GM18519 (cell line): ENCODE measurements at regions not wholly inside any gene's neighbourhood (a gene's known extent, or its start where the extent isn't known, plus 50 kb on each side); places are given as distances from the start of the nearest gene placed in this dataset.

Experiments used
- ATAC-seq: cut with Tn5 transposase; IDR thresholded peaks from one replicate; pipeline ENCODE4 v1.9.1; 2021; ENCODE audit warnings: mild to moderate bottlenecking, moderate library complexity; ENCODE audit not compliant: unreplicated experiment, low FRiP score

GRCh38 chr6:11926594-11927407 lies 85.3 kb upstream of the HIVEP1 start:
- ATAC-seq: no peak

DNA sequence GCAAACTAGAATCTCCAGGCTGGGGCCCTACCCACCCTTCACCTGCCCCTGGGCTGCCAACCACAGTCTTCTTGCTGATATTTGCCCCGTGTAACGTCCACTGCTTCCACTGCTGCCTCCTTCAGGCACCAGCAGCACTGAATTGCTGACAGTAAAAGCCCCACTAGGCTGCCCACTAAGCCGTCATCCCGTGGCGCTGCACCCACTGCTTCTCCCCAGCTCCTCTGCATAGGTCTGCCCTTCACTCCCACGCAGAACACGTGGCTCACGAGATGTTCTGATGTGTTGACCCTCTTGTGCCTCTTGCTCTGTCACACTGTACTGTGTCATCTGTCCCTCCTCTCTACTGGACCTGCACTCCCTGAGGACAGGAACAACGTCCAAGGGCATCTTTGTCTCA lies 86.3 kb upstream of the HIVEP1 start:
- ATAC-seq: no peak

- ATAC-seq: no peak
Observed at GRCh38 chr6:11923621-11924020, 88.5 kb upstream of the HIVEP1 start.

DNA sequence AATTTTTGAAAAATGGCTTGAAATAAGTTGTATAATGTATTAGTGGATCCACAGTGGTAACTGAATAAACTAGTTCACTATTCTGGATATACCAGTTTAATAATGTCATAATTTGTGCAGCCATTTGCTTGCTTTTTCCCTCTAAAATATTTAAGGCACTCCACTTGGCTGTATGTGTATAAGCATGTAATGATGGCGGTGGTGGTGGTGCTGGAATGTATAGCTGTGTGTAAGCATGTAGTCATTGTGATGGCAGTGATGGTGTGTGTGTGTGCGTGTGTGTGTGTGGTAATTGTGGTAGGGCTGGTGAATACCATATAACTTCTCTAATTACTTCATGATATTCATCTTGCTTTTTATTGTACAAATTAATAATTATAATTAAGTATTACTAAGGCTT lies 89.2 kb upstream of the HIVEP1 start:
- ATAC-seq: no peak

DNA sequence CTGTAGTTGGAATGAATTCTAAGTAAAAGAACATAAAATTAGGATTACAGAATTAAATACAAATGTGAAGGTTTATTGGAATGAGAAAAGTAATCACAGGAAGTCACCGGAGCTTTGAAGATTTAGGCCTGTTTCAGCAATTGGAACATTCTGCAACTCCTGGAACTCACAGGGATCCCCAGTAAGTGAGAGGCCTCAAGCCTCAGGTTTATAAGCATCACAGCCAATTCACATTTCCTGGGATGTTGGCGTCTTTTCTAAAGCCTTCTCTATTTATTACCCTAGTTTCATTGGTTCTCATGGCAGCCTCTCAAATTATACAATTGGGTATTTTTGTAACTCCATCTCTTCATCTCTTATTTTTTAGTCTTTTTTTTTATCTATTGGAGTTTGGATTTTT lies 90.4 kb upstream of the HIVEP1 start:
- ATAC-seq: no peak

DNA sequence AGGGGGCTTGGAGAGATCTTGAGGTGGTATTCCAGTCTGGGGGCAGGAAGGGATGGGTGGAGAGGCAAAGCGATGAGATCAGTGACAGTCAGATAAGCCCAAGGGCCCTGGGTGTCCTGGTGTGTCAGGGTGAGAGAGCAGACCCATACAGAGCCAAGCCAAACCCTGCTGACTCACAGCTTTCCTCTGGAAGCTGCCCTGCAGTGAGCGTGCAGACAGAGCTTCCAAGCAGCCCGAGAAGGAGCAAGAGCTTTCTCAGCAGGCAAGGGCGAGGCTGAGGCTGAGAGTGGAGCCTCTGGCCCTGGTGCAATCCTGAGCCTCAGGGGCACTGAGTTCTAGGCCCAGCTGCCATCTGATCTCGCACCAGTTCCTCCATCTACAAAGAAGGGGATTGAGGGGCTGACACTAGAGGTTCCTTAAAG lies 91.1 kb upstream of the HIVEP1 start:
- no peak for ATAC-seq

- no peak for ATAC-seq
Observed at GRCh38 chr6:11920566-11920965, 91.5 kb upstream of the HIVEP1 start.

- no peak for ATAC-seq
Observed at GRCh38 chr6:11919771-11920440, 92.2 kb upstream of the HIVEP1 start.

GRCh38 chr6:11918739-11919605 lies 93.1 kb upstream of the HIVEP1 start:
- ATAC-seq: no peak

DNA sequence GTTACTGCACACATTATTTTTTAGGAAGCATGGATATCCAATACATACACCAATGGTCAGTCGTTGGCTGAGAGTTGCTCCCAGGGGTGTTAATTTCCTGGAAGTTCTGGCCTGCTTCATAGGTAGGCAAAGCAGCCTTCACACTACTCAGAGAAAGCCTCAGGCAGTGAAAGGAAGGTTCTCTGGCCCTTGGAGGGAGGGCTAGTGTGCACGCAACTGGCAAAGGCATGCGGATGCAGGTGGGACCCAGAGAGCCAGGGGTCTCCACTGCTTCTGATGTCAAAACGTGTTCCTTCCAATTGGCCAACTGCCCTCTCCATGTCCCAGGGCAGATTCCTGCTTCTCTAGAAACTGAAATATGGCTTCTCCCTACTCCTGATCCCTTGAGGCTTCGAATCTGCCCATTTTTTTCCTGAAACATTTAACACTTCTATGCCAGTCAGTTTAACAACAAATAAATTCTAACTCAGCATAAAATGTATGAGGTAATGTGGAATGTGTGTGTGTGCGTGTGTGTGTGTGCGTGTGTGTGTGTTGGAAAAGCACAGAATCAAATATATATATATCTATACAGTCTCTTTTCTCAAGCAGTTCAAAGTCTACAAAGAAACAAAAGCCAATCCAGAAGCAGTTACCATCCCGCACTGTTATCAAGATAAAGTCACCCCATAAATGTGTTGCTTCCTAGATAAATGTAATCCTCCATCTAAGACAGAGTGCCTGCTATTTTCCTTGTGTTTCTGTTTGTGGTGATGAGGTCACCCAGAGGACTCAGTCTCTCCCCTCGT lies 94.0 kb upstream of the HIVEP1 start:
- ATAC-seq: no peak

DNA sequence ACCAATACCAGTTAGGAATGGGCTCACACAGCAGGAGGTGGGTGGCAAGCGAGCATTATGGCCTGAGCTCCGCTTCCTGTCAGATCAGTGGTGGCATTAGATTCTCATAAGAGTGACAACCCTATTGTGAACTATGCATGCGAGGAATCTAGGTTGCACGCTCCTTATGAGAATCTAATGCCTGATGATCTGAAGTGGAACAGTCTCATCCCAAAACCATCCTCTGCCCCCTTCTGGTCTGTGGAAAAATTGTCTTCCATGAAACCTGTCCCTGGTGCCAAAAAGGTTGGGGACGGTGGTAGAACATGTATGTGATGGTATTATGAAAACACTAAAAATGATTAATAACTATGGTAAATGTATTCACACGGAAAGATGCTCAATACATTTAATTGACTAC lies 99.7 kb upstream of the HIVEP1 start:
- ATAC-seq: no peak

GRCh38 chr6:11911538-11911937 lies 100.6 kb upstream of the HIVEP1 start:
- no peak for ATAC-seq

- ATAC-seq: no peak
Observed at GRCh38 chr6:11909696-11910132, 102.4 kb upstream of the HIVEP1 start.

DNA sequence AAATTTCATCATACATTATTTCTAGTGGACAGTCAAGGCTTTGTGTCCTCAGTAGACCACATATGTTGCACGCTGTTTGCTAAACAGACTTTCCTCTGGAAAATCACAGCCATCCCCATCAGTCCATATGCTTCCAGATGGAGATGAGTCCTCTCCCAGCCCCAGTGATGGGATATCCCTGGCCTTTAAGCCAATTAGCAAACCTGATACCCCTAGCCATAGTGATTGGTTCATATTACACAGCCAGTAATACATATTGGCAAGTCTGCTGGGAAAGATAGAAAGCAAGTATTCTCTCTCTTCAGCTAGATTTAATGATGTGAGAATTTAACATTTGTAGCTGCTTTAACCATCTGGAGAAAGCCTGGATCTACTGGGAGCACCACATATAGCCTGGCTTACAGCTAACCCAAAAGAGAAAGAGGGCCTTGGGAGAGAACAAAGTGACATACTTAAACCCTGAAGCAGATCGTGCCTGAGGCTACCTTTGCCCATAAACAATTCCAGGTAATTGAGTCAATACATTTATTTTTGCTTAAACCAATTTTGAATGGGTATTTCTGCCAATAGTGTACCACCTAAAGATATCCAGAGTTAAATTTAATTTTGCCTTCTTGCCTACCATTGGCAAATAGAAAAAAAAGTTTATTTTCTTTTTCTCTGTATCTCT lies 103.5 kb upstream of the HIVEP1 start:
- no peak for ATAC-seq

DNA sequence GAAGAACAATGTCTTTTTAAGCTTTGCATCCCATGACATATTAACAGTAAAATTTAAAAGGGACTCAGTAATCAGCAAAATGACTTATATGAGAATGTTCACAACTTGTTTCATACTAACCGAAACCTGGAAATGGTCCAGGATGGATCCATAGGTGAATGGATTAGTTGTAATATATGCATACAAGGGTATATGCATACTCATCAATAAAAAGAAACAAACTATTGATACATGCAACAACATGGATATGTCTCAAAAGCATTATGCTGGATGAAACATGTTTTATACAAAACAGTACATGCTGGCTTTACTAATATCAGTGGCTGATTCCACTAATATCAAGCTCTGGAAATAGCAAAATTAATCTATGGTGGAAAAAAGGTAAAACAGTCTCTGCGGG lies 108.5 kb upstream of the HIVEP1 start:
- no peak for ATAC-seq

DNA sequence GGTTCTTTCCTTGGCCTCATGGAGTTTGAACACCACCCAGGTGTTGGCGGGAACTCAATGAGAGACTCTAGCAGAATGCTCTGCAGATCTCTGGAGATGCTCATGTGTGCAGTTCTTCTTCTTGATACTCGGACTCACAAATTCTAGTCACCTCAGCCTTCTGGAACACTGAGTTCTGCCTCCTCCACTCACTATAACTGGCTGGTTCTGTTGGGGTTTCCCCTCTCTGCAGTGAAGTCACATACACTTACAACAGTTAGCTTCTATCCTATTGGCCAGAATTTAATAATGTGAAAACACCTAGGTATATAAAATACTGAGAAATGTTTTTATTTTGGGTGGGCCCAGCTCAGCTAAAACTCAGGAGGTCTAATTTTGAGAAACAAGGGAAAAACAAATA lies 109.6 kb upstream of the HIVEP1 start:
- no peak for ATAC-seq

- ATAC-seq: no peak
Observed at GRCh38 chr6:11900662-11901598, 111.2 kb upstream of the HIVEP1 start.

GRCh38 chr6:11899645-11900044 lies 112.5 kb upstream of the HIVEP1 start:
- no peak for ATAC-seq

DNA sequence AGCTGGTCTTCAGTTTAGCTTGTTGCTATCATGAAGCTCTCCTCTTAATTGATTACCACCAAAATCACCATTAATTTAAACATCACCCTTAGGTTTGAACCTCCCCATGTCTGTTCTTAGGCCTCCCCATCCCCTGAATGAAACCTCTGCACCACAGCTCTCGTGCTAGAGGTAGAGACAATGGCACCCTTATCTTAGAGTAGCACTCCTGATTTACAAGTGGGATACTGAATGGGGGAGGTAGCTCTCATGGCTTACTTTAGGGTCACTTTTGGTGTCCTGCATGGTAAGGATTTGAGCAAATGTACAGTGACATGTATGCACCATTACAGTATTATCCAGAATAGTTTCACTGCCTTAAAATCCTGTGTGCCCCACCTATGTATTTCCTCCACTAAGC lies 115.6 kb upstream of the ADTRP start:
- no peak for ATAC-seq
